GM03348 (cell line): ENCODE measurements at regions not wholly inside any gene's neighbourhood (a gene's known extent, or its start where the extent isn't known, plus 50 kb on each side); places are given as distances from the start of the nearest gene placed in this dataset.
A peak's percentile ranks its signal among the peaks of the same experiment; 100 is the strongest.
"Not testable (repeated sequence)": the region's sequence is repeated elsewhere in the genome, so short reads cannot be mapped to it uniquely, and the experiment has no call there.

Experiments used
- DNase-seq: peaks from one replicate; pipeline ENCODE4 v3.0.0; 2012; ENCODE audit warnings: low spot score

- DNase-seq = no peak
Measured at GRCh38 chr18:79596446-79597175, 83.0 kb upstream of the CTDP1 start.

GRCh38 chr18:79597176-79597830 is 82.3 kb upstream of the CTDP1 start:
- no peak for DNase-seq

DNA sequence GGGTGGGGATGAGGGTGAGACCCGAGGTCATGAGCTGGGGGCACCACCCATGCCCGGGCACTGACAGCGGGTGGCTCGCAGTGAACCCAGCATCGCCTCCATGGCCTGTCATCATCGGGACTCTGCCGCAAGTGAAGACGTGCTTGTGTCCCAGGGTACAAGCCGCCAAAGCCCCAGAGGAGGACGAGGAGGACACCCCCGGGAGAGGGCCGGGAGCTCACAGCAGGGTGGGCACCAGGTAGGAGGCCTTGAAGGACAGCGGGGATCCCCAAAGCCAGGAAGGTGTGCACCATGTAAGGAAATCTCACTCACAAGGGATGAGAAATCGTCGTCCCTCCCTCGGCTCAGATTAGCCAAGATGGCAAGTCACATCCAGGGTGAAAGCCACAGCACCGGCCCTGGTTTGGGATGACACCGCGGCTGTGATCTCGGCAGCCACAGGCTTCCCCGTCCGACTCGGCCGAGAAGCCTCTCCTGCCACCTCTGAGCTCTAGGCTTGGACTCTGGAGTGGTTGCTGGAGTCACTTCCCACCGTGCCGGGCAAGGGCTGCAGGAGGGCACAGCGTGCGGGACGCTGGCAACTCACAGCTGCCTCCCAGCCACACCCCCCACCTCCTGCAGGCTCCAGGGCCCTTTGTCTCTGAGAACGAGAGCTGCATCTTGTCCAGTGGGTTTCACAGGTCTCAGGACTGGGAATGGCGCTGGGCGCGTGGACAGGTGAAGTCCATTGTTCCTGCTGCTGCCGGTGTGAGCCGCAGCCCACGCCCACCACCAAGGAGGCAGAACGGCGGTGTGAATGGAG is 81.6 kb upstream of the CTDP1 start:
- no peak for DNase-seq

DNA sequence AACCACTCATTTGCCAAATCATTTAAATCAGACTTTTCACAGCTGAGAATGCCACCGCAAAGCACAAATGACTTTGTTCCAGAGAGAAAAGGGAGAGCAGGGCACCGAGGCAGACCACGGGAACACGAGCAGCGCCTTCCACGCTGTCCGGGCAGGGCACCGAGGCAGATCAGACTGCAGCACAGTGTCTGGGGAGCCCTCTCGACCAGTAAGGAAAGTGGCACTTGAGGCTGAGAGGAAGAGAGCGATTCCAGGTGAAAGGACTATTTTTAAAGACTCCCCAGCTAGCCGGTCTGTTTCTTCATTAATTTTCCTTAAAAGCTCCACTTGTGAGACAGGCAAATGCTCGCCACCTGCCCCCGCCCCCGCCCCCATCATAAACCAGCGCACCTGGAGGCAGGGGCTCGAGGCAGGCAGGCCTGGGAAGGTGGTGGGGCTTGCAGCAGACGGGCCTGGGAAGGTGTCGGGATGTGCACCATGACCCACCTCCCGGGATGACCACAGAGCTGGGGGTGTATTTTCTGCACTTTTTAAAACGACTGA is 80.9 kb upstream of the CTDP1 start:
- no peak for DNase-seq

- peak; percentile 69 for DNase-seq
Measured at GRCh38 chr18:79599441-79599931, 80.1 kb upstream of the CTDP1 start.

- DNase-seq = no peak
Measured at GRCh38 chr18:79600141-79600540, 79.5 kb upstream of the CTDP1 start.

DNA sequence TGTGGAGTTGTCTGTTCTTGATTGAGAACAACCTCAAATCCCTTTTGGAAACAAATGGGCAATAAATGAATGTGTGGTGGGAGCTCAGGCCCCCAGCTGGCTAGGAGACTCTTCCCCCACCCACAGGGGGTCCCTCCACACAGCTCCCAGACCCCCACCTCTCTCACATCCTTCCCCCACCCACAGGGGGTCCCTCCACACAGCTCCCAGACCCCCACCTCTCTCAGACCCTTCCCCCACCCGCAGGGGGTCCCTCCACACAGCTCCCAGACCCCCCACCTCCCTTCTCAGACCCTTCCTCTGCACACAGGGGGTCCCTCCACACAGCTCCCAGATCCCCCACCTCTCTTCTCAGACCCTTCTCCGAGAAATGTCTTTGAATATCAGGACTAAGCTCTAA is 79.0 kb upstream of the CTDP1 start:
- no peak for DNase-seq

GRCh38 chr18:79601234-79601633 is 78.4 kb upstream of the CTDP1 start:
- DNase-seq = no peak

DNA sequence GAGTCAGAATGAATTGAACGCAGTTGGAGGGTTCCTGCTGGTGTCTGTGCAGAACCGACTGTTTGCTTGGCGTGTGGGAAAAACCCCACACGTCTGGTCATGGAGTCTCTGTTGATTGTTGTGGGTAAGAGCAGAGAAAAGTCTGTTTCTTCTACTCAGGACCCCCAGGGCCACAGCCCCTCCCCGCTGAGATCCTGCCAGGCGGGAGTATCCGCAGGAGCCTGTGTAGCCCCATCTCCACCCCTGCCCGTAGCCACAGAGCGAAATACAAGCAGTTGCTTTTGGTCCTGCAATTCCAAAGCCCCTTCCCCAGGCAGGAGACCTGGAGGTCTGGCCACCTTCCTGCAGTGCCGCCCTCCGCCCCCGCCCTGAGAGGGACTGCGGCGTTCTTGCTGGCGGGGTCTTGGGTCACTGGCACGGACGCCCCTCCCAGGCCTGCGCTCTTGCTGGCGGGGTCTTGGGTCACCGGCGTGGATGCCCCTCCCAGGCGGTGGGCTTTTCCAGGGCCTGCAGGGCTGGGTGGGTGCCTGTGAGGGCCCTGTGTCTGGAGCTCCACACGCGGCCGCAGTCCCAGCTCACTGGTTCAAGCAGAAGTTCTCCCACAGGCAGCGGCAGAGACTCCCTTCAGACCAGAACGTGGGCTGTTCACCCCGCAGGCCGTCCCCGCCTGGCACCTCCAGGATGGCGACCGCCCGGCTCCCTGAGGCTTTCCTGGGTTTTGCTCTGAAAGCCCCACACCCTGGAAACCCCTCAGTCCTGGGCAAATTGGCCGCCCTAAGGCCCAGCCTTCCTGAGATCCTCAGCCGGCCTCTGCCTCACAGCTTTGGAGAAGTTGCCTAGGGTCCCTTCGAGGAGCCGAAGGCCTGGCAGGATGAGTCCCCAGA is 76.0 kb upstream of the CTDP1 start:
- no peak for DNase-seq

- DNase-seq = no peak
Measured at GRCh38 chr18:79604205-79604912, 75.2 kb upstream of the CTDP1 start.

- no peak for DNase-seq
Measured at GRCh38 chr18:79604913-79605880, 74.4 kb upstream of the CTDP1 start.

- DNase-seq = not testable (repeated sequence)
Measured at GRCh38 chr18:79606071-79606470, 73.5 kb upstream of the CTDP1 start.

DNA sequence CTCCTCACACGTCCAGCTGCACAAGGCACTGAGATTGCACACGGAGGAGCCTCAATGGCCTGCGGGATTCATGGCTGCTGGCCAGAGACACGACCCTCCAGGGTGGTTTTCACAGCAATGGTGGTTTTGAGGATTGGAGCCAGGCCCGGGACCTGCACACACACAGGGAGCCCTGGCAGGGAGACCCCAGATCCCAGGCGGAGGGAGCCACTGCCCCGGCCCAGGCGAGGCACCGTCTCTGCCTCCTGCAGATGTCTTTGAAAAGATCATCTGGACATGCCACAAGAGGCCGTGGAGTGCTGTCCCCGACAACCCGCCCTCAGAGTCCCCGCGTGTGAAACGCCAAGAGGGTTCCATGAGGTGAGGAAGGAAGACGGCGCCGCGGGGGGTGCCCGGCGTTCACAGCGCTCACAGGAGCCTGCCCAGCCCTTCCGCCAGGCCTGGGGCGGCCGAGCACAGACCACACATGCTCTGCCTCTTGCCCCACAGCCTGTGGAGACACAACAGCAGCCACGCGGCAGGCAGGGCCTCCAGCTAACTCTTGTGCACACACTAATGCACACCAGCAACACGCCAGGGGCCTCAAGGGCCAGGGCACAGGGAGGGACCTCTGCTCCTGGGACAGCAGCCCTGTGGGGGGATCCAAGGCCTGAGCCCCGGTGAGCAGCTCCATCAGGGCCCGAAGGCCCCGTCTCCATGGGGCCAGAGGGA is 72.8 kb upstream of the CTDP1 start:
- DNase-seq = no peak

GRCh38 chr18:79607361-79607952 is 72.1 kb upstream of the CTDP1 start:
- no peak for DNase-seq

GRCh38 chr18:79608069-79608468 is 71.5 kb upstream of the CTDP1 start:
- DNase-seq = no peak

GRCh38 chr18:79608535-79608934 is 71.1 kb upstream of the CTDP1 start:
- DNase-seq = no peak

DNA sequence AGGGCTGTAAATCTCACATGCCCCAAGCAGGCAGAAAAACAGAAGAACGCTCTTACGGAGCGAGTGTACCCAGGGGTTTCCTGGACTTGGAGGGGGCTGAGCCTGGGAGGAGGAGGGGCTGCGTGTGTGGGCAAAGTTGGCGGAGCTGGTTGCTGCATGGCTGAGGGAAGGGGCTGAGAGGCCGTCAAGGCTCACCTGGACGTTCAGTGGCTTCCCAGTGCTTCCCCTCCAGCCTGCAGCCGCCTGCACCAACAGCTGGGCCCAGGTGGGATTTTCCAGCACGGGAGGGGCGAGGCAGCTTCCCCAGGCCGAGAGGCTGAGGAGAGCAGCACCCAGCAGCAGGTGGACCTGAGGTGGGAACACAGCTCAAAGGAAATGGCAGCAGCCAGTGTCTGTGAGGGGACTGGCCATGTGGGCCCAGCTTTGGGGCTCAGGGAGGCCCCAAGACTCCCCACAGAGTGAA is 70.6 kb upstream of the CTDP1 start:
- DNase-seq = no peak

- DNase-seq = no peak
Measured at GRCh38 chr18:79609841-79610281, 69.7 kb upstream of the CTDP1 start.
